ENCODE measurements at regions not wholly inside any gene's neighbourhood (a gene's known extent, or its start where the extent isn't known, plus 50 kb on each side); places are given as distances from the start of the nearest gene placed in this dataset.

- no peak for TF ChIP-seq POLR2A (IDR thresholded peaks at IDR 0.05)
- TF ChIP-seq CTCF (IDR thresholded peaks at IDR 0.05), result no peak
- TF ChIP-seq POLR2AphosphoS5 (IDR thresholded peaks at IDR 0.05), result no peak
- TF ChIP-seq EP300 (IDR thresholded peaks at IDR 0.05), result no peak
- Histone ChIP-seq H3K9me3 (no peaks in the 10 kb centered on the region), H3K4me1 (peaks cover 8% of the 10 kb centered on the region), H3K4me3 (no peak overlapping the region), H3K27me3 (no peaks in the 10 kb centered on the region), H3K27ac (no peak overlapping the region), H3K36me3 (no peaks in the 10 kb centered on the region)
- WGBS, result 82% methylated on average over 31 of the region's 31 CpGs
- DNase-seq (ENCODE audit: low spot score in 2 of 2), result no peak
These were observed 453.2 kb downstream of the QKI start for GRCh38 chr6:163867518-163868292.

- 81% methylated on average over 9 of the region's 9 CpGs for WGBS
These were observed 451.7 kb downstream of the QKI start for GRCh38 chr6:163866192-163866591.

GRCh38 chr6:163863565-163863964 lies 449.0 kb downstream of the QKI start:
- no peaks in the 10 kb centered on the region for H3K4me1 ChIP-seq
- no peak for DNase-seq (ENCODE audit: low spot score in 2 of 2)
- 94% methylated on average over 6 of the region's 6 CpGs for WGBS
- TF ChIP-seq CTCF (IDR thresholded peaks at IDR 0.05) (no peak), POLR2A (IDR thresholded peaks at IDR 0.05) (no peak)
- H3K9me3 ChIP-seq, result no peaks in the 10 kb centered on the region
- peaks cover 4% of the 10 kb centered on the region for H3K27me3 ChIP-seq
- H3K4me3 ChIP-seq, result no peak overlapping the region
- no peak overlapping the region for H3K27ac ChIP-seq
- no peaks in the 10 kb centered on the region for H3K36me3 ChIP-seq

More at GRCh38 chr6:163866192-163866591, 451.7 kb downstream of the QKI start:
- Histone ChIP-seq H3K27me3 (peaks cover 4% of the 10 kb centered on the region), H3K9me3 (no peaks in the 10 kb centered on the region), H3K27ac (no peak overlapping the region), H3K4me1 (no peaks in the 10 kb centered on the region), H3K36me3 (no peaks in the 10 kb centered on the region), H3K4me3 (no peak overlapping the region)
- TF ChIP-seq CTCF (IDR thresholded peaks at IDR 0.05) (no peak), POLR2A (IDR thresholded peaks at IDR 0.05) (no peak), EP300 (IDR thresholded peaks at IDR 0.05) (no peak), POLR2AphosphoS5 (IDR thresholded peaks at IDR 0.05) (no peak)
- DNase-seq (ENCODE audit: low spot score in 2 of 2), result no peak

GRCh38 chr6:163862701-163863100 lies 448.2 kb downstream of the QKI start:
- no peak for DNase-seq (ENCODE audit: low spot score in 2 of 2)
- Histone ChIP-seq H3K9me3 (no peaks in the 10 kb centered on the region), H3K27ac (no peak overlapping the region), H3K4me3 (no peak overlapping the region), H3K4me1 (no peaks in the 10 kb centered on the region), H3K36me3 (no peaks in the 10 kb centered on the region), H3K27me3 (peaks cover 4% of the 10 kb centered on the region)
- WGBS, result 92% methylated on average over 5 of the region's 5 CpGs
- TF ChIP-seq CTCF (IDR thresholded peaks at IDR 0.05), result no peak

GRCh38 chr6:163861627-163862026 lies 447.1 kb downstream of the QKI start:
- TF ChIP-seq POLR2A (IDR thresholded peaks at IDR 0.05), result no peak
- no peak for TF ChIP-seq CTCF (IDR thresholded peaks at IDR 0.05)
- WGBS, result 84% methylated on average over 8 of the region's 8 CpGs
- Histone ChIP-seq H3K27ac (no peak overlapping the region), H3K36me3 (no peaks in the 10 kb centered on the region), H3K4me1 (no peaks in the 10 kb centered on the region), H3K9me3 (no peaks in the 10 kb centered on the region), H3K4me3 (no peak overlapping the region), H3K27me3 (peaks cover 4% of the 10 kb centered on the region)
- DNase-seq (ENCODE audit: low spot score in 2 of 2), result no peak
